IPS DF 4.7 (cell line): ENCODE measurements at regions not wholly inside any gene's neighbourhood (a gene's known extent, or its start where the extent isn't known, plus 50 kb on each side); places are given as distances from the start of the nearest gene placed in this dataset.
"Not testable (repeated sequence)": the region's sequence is repeated elsewhere in the genome, so short reads cannot be mapped to it uniquely, and the experiment has no call there.

ENCODE experiments used
- DNase-seq: peaks from one replicate; pipeline ENCODE4 v3.0.0-alpha.2; 2013; ENCODE audit warnings: low spot score; ENCODE audit errors: extremely low read depth

DNA sequence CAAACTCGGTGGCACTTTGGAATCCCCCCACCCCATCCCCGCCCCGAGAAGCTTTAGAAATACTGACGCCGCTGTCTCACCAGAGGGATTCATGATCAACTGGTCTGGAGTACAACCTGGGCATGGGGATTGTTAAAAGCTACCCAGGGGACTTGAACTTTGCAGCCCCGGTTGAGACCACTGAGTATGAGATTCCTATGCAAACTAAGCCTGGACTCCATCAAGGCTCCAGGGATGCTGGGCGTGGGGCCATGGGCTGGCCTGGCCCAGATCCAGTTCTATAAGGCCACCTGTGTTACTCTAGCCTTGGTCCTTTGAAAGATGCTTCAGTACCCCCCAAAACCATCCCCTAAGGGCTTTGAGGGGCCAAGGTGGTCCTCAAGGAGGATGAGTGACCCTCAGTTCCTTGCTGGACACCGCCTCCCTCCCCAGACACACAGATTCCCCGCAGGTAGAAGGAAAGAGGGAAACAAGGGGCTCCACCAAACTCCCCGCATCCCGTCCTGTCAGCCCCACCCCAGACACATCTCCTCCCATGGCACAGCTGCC lies 68.5 kb downstream of the MRPL36 start:
- DNase-seq, result no peak

DNA sequence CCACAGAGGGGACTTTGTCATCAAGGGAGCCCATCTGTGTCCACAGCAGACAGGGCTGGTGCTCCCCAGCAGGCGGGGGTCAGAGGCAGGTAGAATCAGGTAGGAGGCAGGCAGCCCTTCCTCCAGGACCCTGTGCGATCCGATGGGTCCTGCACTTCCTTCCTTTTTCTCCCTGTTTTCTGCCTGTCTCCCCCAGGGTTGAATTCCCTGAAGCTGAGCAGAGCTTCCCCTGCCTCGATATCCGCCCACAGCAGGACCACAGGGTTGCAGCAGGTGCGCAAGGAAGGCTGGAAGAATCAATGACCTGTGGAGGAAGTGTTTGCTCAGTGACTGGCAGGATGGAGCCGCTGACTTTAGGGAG lies 69.2 kb downstream of the MRPL36 start:
- DNase-seq, result no peak

- DNase-seq, result no peak
Measured at GRCh38 chr5:1729641-1730486, 69.8 kb downstream of the MRPL36 start.

- no peak for DNase-seq
Measured at GRCh38 chr5:1728846-1729245, 70.8 kb downstream of the MRPL36 start.

DNA sequence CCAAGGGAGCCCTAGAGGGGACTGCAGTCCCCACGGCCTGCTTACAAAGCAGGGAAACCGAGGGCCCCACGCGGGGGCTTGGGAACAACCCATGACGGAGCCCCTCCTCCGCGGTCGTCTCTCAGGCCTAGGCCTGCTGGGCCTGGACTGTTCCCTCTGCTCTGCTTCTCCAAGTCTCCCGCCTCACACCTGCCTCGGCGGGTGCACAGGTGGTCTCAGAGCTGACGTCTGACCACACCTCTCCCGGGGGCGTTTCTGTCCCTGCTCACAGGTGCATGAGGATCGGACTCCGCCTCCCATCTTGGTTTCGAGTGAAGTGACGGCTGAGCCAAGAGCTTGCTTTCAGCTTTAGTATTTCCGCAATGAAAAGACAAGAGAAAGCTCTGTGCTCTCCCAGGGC lies 72.1 kb downstream of the MRPL36 start:
- no peak for DNase-seq

- DNase-seq, result no peak
Measured at GRCh38 chr5:1726956-1727355, 72.7 kb downstream of the MRPL36 start.

GRCh38 chr5:1726469-1726865 lies 73.2 kb downstream of the MRPL36 start:
- DNase-seq, result no peak

DNA sequence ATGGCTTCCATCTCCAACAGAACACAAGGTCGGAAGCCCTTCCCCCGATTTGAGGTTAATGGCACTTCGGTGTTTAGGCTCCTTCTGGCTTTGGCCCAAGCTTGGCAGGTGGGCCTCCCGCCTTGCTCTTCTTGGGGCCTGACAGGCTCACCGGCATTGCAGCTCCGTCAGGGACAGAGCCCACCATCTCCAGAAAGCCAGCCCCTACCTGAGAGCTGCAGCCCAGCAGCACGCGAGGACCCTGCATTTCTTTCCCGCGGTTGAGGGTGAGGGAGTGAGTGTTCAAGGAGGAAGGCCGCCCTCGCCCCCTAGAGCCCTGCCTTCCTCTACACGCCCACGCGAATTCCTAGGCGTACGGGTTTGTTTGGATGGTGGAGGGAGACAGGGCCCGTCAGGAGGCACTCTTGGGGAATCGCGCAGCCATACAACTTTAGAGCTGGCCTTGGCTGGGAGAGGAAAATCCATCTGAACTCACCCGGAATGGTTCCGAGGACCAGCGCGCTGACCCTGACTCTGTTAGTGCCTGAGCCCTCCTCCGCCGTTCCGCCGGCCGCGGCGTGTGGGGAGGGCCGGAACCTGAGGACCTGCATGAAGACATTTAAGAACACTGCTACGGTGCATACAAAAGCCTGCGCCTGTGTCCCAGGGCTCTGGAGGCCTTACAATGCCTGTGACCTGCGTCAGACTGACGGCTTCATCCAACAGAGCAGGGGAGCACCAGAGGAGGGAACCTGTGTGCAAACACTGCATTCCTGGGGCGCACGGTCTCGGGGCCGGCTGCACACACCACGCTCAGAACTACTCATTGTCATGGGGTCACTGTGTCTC lies 73.8 kb downstream of the MRPL36 start:
- DNase-seq, result no peak

DNA sequence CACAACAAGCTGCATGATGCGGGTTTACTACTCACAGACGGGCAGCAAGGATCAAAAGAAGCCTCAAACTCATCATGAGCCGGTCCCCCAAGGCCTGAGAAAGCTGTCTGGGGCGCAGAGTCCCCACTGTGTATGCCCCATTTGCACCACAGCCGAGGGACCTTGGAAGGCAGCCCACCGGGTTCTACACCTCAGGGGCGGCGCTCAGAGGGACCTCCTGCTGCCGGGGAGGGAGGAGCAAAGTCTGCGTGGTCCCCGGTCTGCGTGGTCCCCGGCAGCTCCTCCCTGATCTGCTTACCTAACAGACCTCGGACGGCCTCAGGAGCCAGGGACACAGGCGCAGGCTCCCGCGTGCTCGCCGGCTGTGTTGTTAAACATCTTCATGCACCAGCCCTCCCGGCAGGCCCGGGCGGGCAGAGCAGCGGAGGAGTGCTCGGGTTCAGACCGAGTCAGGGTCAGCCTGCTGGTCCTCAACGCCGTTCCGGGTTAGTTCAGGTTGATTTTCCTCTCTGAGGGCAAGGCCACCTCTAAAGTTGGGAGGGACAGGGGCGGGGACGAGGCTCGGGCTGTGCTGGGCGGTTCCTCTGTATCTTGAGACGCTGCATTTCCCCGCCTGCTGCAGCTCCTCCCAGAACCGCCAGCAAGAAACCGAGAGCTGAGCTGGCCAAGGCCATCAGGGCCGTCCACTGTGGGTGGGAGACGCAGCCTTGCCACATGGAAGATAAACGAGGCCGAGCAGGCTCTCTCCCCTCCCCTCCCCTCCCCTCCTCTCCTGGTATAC lies 74.6 kb downstream of the MRPL36 start:
- no peak for DNase-seq

GRCh38 chr5:1723957-1724821 lies 75.4 kb downstream of the MRPL36 start:
- DNase-seq, result no peak

DNA sequence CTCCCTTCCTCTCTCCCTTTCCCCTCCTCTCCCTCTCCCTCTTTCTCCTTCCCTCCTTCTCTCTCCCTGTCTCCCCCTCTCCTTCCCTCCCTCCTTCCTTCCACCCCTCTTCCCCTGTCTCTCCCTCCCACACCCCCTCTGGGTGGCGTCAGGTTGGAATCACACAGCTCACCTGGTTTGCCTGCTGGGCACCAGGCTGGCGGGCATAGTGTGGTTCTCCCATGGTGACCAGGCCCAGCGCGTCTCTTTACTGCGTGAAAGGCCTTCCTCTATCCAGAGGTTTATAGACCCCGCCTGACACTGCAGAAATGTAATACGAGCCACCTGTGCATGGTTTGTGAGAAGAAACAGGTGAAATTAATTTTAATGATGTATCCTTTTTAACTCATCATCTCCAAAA lies 76.2 kb downstream of the MRPL36 start:
- DNase-seq, result no peak

- DNase-seq, result no peak
Measured at GRCh38 chr5:1722877-1723276, 76.8 kb downstream of the MRPL36 start.

DNA sequence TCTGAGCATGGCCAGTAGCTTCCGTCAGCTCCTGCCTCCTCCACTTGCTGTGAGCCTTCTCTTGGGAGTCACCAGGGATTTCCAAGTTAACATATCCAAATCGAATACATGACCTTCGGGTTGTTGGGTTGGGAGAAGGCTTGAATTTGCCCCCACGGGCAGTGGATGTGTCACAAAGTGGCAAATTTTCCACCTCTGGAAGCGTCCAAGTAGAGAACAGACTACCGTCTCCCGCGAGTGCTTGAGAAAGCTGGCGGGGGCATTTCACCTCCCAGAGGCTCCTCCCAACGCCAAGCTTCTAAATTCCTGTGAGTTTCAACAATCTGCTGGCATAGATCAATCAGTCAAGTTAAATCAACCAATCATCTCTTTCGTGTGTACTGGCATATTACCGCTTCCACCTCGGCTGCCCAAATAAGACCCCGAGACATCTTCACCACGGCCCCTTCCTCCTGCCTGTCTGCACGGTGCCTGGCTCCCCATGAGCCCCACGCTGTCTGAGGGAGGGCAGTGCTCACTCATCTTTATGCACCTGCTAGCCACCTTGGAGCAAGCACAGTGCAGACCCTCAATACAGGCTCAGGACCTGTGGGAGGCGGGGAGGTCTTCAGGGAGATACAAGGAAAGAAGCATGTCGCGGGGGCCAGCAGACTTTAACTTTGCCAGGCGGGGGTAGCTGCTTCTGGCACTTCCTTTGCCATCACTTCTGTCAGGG lies 79.1 kb downstream of the MRPL36 start:
- no peak for DNase-seq

GRCh38 chr5:1719860-1720259 lies 79.8 kb downstream of the MRPL36 start:
- no peak for DNase-seq

- DNase-seq, result no peak
Measured at GRCh38 chr5:1718669-1719068, 81.0 kb downstream of the MRPL36 start.

GRCh38 chr5:1710091-1710490 lies 89.5 kb downstream of the MRPL36 start:
- not testable (repeated sequence) for DNase-seq

DNA sequence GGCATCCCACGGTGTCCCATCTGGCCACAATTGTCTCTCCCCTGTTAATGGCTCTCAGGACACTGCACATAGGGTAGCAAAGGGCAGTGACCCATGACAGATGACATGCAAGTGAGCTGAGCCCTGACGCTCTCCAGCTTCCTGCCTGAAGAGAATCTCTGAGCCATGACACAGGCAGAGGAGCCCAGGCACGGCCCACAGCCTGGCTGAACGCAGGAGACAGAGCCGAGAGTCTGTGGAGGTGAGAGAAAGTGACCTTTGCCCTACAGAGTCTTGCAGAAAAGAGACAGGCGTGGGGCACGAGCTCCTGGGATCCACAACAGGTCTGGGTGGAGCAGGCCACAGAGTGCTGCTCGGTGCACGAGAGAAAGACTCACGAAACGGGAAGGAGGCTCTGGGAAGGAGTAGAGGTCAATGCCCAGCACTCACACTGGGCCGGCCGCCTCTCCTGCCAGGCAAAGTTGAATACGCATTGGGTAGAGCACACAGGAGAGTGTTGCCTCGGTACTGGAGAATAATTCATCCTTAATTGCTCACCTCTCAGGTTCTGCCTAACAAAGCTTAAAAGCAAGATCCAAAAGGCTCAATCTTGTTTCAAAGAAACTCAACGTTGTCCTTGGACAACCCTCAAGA lies 90.3 kb downstream of the MRPL36 start:
- DNase-seq, result no peak

DNA sequence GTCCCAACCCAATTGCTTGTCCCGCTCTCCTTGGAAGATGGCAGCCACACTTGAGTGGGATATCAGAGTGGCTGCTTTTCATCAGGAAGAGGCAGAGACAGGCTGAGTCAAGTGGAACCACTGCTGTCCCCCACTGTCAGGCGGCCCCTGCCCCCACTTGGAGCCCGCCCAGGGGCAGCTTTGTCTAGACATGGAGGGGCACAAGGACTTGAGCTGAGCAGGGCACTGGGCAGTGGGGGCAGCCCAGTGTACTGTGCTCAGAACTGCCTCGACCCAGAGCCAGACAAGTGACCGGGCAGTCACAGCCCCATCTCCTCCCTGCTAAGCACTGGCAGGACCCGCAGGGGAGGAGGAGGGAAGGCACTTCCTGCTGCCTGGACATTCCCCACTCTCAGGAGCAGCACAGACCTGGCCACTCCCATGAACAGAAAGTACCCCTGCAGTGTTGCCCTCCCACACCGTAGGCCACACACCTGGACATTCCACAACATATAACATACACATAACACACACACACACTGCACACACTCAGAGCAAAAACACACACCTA lies 91.0 kb downstream of the MRPL36 start:
- DNase-seq, result no peak

DNA sequence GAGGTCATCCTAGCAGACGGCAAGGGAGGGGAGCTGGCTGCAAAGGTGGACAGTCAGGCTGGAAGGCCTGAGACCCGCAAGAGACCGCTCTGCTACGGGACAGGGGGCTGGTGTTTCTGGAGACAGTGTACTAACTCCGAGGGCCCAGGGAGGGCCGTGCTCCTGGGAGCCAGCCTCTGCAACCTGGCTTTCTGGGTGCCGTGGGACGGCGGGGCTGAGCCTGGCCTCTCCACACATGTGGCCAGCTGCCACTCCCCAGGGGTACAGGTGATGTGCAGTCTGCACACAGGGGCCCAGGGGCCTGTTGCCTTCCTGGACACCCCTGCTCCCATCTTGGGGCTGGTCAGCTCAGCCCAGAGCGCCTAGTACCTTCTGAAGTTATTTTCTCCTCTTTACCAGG lies 92.2 kb downstream of the MRPL36 start:
- DNase-seq, result no peak
